ENCODE measurements at regions not wholly inside any gene's neighbourhood (a gene's known extent, or its start where the extent isn't known, plus 50 kb on each side); places are given as distances from the start of the nearest gene placed in this dataset.

DNA sequence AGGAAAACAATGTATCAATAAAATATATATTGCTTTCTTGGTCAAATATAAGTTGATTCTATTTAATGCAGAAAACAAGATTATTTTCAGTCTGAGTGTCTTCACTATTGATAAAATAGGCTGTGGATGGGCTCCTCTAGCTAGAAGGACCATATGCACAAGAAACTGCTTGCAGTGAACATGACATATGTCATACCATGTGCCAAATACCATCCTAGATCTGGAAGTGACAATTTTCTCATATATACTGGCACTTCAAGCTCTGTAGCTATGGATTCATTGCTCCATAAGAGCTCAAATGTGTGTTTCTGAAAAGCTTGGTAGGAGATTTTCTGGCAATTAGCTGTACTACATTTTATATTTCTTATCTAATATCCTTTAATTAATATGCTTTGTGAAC, 95.6 kb upstream of the CDH6 start (continued):
- TF ChIP-seq, protein P1, sequence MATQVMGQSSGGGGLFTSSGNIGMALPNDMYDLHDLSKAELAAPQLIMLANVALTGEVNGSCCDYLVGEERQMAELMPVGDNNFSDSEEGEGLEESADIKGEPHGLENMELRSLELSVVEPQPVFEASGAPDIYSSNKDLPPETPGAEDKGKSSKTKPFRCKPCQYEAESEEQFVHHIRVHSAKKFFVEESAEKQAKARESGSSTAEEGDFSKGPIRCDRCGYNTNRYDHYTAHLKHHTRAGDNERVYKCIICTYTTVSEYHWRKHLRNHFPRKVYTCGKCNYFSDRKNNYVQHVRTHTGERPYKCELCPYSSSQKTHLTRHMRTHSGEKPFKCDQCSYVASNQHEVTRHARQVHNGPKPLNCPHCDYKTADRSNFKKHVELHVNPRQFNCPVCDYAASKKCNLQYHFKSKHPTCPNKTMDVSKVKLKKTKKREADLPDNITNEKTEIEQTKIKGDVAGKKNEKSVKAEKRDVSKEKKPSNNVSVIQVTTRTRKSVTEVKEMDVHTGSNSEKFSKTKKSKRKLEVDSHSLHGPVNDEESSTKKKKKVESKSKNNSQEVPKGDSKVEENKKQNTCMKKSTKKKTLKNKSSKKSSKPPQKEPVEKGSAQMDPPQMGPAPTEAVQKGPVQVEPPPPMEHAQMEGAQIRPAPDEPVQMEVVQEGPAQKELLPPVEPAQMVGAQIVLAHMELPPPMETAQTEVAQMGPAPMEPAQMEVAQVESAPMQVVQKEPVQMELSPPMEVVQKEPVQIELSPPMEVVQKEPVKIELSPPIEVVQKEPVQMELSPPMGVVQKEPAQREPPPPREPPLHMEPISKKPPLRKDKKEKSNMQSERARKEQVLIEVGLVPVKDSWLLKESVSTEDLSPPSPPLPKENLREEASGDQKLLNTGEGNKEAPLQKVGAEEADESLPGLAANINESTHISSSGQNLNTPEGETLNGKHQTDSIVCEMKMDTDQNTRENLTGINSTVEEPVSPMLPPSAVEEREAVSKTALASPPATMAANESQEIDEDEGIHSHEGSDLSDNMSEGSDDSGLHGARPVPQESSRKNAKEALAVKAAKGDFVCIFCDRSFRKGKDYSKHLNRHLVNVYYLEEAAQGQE (IDR thresholded peaks at IDR 0.05; ENCODE audit: unreplicated experiment) = no peak

DNA sequence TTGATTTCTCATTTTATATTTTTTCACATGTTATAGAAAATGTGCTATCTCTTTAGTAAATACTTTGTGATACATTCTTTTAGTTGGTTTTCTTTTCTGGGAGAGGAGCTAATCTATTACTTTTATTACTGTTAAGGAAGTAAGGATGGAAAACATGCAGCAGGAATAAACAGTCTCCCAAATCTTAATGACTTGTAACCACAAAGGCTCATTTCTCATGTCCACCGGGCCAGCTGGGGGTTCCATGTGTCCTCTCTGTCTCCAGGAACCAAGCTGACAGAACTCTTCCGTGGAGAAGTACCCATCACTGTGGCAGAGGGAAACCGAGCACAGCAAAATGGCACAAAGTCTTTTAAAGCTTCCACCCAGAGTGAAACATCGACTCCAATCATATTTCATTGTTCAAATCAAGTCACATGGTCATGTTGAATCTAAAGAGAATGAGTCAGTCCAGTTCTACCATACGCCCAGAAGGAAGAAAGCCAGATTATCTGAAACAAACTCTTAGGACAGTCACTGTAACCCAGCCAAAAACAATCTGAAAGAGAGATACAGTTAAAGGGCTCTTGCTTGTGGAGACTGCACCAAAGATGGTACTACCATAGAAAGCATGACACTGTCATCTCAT, 97.1 kb upstream of the CDH6 start:
- Mint-ChIP-seq H3K27me3 (ENCODE audit: insufficient read depth, low read depth, poor library complexity) (no peaks in the 10 kb centered on the region), H3K4me1 (peaks cover 11% of the 10 kb centered on the region), H3K36me3 (ENCODE audit: low read depth) (0 out of 3 replicates have a peak, but pooled peaks cover 3% of the 10 kb centered on the region), H3K4me3 (no peak overlapping the region), H3K27ac (no peak overlapping the region), H3K9me3 (peaks cover 7% of the 10 kb centered on the region)
- H3K79me2 ChIP-seq (replicated peaks; ENCODE audit: insufficient read depth) = no peaks in the 10 kb centered on the region
- no peak overlapping the region for H3K27ac ChIP-seq (ENCODE audit: low read depth)
- TF ChIP-seq STAT1 (IDR thresholded peaks at IDR 0.05; ENCODE audit: unreplicated experiment) = no peak
- no peaks in the 10 kb centered on the region for H4K20me1 ChIP-seq (replicated peaks; ENCODE audit: insufficient read depth)
- no peak overlapping the region for H3K4me2 ChIP-seq
- no peaks in the 10 kb centered on the region for H3K36me3 ChIP-seq (ENCODE audit: insufficient read depth)
- no peaks in the 10 kb centered on the region for H3F3A ChIP-seq (replicated peaks; ENCODE audit: low read depth)
- ATAC-seq = no peak
- H3K9me2 ChIP-seq (ENCODE audit: insufficient read depth) = 0 out of 2 replicates have a peak, but pooled peaks cover 3% of the 10 kb centered on the region
- peak overlapping the region; percentile 66; the same call in 1 of the 2 replicates for H2AFZ ChIP-seq
- H3K4me1 ChIP-seq (ENCODE audit: insufficient read depth) = no peaks in the 10 kb centered on the region
- H3K4me3 ChIP-seq = no peak overlapping the region
- no peaks in the 10 kb centered on the region for H3K27me3 ChIP-seq (ENCODE audit: insufficient read depth)
- DNase-seq (ENCODE audit: low spot score) = no peak

DNA sequence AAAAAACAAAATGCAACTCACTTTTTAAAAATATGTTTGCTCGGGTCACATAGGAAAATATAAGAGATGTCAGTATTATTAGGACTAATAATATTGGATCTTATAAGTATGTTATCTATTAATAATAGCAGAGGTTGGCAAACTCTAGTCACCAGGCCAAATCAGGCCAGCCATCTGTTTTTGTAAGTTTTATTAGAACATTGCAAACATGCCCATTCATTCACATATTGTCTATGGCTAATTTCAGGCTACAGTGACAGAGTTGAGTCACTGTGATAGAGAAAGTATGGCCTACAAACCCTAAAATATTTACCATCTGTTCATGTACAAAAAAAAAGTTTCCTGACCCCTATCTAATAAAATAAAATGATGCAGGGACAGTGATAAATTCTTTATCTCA, 97.7 kb upstream of the CDH6 start:
- H3K4me1 ChIP-seq (ENCODE audit: insufficient read depth) = no peaks in the 10 kb centered on the region
- H3F3A ChIP-seq (replicated peaks; ENCODE audit: low read depth) = no peaks in the 10 kb centered on the region
- Mint-ChIP-seq H3K9me3 (peaks cover 7% of the 10 kb centered on the region), H3K27me3 (ENCODE audit: insufficient read depth, low read depth, poor library complexity) (no peaks in the 10 kb centered on the region), H3K27ac (no peak overlapping the region), H3K4me1 (peaks cover 11% of the 10 kb centered on the region), H3K36me3 (ENCODE audit: low read depth) (0 out of 3 replicates have a peak, but pooled peaks cover 3% of the 10 kb centered on the region), H3K4me3 (no peak overlapping the region)
- 0 out of 2 replicates have a peak, but pooled peaks cover 3% of the 10 kb centered on the region for H3K9me2 ChIP-seq (ENCODE audit: insufficient read depth)
- H3K4me2 ChIP-seq = no peak overlapping the region
- no peaks in the 10 kb centered on the region for H3K36me3 ChIP-seq (ENCODE audit: insufficient read depth)
- no peak overlapping the region for H2AFZ ChIP-seq
- no peaks in the 10 kb centered on the region for H4K20me1 ChIP-seq (replicated peaks; ENCODE audit: insufficient read depth)
- H3K27me3 ChIP-seq (ENCODE audit: insufficient read depth) = no peaks in the 10 kb centered on the region
- H3K79me2 ChIP-seq (replicated peaks; ENCODE audit: insufficient read depth) = no peaks in the 10 kb centered on the region
- DNase-seq (ENCODE audit: low spot score) (no peak), ATAC-seq (no peak)
- no peak for TF ChIP-seq NANOG (IDR thresholded peaks at IDR 0.05; ENCODE audit: borderline replicate concordance)
- no peak for TF ChIP-seq ZNF114 (CRISPR knock-in tag; IDR thresholded peaks at IDR 0.05)
- no peak for TF ChIP-seq ZNF331 (CRISPR knock-in tag; IDR thresholded peaks at IDR 0.05; ENCODE audit: low read depth)
- TF ChIP-seq, protein P2, sequence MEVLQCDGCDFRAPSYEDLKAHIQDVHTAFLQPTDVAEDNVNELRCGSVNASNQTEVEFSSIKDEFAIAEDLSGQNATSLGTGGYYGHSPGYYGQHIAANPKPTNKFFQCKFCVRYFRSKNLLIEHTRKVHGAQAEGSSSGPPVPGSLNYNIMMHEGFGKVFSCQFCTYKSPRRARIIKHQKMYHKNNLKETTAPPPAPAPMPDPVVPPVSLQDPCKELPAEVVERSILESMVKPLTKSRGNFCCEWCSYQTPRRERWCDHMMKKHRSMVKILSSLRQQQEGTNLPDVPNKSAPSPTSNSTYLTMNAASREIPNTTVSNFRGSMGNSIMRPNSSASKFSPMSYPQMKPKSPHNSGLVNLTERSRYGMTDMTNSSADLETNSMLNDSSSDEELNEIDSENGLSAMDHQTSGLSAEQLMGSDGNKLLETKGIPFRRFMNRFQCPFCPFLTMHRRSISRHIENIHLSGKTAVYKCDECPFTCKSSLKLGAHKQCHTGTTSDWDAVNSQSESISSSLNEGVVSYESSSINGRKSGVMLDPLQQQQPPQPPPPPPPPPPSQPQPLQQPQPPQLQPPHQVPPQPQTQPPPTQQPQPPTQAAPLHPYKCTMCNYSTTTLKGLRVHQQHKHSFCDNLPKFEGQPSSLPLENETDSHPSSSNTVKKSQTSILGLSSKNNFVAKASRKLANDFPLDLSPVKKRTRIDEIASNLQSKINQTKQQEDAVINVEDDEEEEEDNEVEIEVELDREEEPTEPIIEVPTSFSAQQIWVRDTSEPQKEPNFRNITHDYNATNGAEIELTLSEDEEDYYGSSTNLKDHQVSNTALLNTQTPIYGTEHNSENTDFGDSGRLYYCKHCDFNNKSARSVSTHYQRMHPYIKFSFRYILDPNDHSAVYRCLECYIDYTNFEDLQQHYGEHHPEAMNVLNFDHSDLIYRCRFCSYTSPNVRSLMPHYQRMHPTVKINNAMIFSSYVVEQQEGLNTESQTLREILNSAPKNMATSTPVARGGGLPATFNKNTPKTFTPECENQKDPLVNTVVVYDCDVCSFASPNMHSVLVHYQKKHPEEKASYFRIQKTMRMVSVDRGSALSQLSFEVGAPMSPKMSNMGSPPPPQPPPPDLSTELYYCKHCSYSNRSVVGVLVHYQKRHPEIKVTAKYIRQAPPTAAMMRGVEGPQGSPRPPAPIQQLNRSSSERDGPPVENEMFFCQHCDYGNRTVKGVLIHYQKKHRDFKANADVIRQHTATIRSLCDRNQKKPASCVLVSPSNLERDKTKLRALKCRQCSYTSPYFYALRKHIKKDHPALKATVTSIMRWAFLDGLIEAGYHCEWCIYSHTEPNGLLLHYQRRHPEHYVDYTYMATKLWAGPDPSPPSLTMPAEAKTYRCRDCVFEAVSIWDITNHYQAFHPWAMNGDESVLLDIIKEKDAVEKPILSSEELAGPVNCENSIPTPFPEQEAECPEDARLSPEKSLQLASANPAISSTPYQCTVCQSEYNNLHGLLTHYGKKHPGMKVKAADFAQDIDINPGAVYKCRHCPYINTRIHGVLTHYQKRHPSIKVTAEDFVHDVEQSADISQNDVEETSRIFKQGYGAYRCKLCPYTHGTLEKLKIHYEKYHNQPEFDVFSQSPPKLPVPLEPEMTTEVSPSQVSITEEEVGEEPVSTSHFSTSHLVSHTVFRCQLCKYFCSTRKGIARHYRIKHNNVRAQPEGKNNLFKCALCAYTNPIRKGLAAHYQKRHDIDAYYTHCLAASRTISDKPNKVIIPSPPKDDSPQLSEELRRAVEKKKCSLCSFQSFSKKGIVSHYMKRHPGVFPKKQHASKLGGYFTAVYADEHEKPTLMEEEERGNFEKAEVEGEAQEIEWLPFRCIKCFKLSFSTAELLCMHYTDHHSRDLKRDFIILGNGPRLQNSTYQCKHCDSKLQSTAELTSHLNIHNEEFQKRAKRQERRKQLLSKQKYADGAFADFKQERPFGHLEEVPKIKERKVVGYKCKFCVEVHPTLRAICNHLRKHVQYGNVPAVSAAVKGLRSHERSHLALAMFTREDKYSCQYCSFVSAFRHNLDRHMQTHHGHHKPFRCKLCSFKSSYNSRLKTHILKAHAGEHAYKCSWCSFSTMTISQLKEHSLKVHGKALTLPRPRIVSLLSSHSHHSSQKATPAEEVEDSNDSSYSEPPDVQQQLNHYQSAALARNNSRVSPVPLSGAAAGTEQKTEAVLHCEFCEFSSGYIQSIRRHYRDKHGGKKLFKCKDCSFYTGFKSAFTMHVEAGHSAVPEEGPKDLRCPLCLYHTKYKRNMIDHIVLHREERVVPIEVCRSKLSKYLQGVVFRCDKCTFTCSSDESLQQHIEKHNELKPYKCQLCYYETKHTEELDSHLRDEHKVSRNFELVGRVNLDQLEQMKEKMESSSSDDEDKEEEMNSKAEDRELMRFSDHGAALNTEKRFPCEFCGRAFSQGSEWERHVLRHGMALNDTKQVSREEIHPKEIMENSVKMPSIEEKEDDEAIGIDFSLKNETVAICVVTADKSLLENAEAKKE (CRISPR knock-in tag; IDR thresholded peaks at IDR 0.05) = no peak
- H3K27ac ChIP-seq (ENCODE audit: low read depth) = no peak overlapping the region
- H3K4me3 ChIP-seq = no peak overlapping the region

Data from GM23338 (cell line).